ENCODE measurements at regions not wholly inside any gene's neighbourhood (a gene's known extent, or its start where the extent isn't known, plus 50 kb on each side); places are given as distances from the start of the nearest gene placed in this dataset.

DNA sequence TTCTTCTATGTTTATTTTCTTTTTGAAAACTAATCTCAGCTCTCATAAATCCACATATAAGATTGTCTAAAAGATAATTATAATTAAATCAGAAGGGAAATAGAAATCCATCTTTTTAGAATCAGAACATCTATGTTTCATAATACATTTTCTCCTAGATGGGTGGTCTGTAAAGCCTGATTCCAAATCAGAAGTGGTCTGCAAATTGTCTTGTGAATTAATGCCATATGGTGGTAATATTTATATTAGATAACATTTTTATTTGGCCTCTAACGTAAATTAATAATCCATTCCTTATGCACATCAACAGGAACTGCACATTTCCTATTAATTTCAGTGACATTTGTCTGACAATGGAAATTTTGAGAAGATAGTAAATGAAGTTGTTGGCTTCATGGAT, 52.8 kb upstream of the TBC1D5 start:
- Histone ChIP-seq H3K4me2 (ENCODE audit: low read length) (no peak overlapping the region), H3K27ac (ENCODE audit: low read depth, low read length) (no peak overlapping the region)
- no peak for FAIRE-seq

GRCh38 chr3:17793542-17794195, 51.2 kb upstream of the TBC1D5 start:
- Histone ChIP-seq H3K4me3 (ENCODE audit: insufficient read depth, low read depth, low read length) (no peak overlapping the region), H3K9ac (ENCODE audit: low read length) (no peak overlapping the region), H2AFZ (ENCODE audit: low read depth, low read length) (no peak overlapping the region), H3K4me1 (ENCODE audit: insufficient read depth, low read length) (no peaks in the 10 kb centered on the region), H4K20me1 (ENCODE audit: insufficient read depth, low read length) (no peaks in the 10 kb centered on the region), H3K9me3 (ENCODE audit: insufficient read depth, low read depth, low read length) (no peaks in the 10 kb centered on the region), H3K27me3 (ENCODE audit: insufficient read depth, low read length) (no peaks in the 10 kb centered on the region), H3K27ac (ENCODE audit: low read depth, low read length) (no peak overlapping the region), H3K36me3 (ENCODE audit: insufficient read depth, low read length) (no peaks in the 10 kb centered on the region), H3K4me2 (ENCODE audit: low read length) (no peak overlapping the region), H3K79me2 (ENCODE audit: insufficient read depth, low read length) (no peaks in the 10 kb centered on the region)
- Mint-ChIP-seq H3K4me1 (ENCODE audit: low read depth, unreplicated experiment) (no peaks in the 10 kb centered on the region), H3K9me3 (ENCODE audit: unreplicated experiment) (peaks cover 3% of the 10 kb centered on the region), H3K27me3 (ENCODE audit: low read depth, unreplicated experiment) (no peaks in the 10 kb centered on the region), H3K4me3 (ENCODE audit: unreplicated experiment) (no peak overlapping the region), H3K27ac (ENCODE audit: unreplicated experiment) (no peak overlapping the region), H3K36me3 (ENCODE audit: low read depth, unreplicated experiment) (no peaks in the 10 kb centered on the region)
- DNase-seq (ENCODE audit: low read depth) (no peak), FAIRE-seq (no peak)
- no peak for TF ChIP-seq EZH2 (IDR thresholded peaks at IDR 0.05; ENCODE audit: insufficient read depth, low read length)
- TF ChIP-seq, protein P1, sequence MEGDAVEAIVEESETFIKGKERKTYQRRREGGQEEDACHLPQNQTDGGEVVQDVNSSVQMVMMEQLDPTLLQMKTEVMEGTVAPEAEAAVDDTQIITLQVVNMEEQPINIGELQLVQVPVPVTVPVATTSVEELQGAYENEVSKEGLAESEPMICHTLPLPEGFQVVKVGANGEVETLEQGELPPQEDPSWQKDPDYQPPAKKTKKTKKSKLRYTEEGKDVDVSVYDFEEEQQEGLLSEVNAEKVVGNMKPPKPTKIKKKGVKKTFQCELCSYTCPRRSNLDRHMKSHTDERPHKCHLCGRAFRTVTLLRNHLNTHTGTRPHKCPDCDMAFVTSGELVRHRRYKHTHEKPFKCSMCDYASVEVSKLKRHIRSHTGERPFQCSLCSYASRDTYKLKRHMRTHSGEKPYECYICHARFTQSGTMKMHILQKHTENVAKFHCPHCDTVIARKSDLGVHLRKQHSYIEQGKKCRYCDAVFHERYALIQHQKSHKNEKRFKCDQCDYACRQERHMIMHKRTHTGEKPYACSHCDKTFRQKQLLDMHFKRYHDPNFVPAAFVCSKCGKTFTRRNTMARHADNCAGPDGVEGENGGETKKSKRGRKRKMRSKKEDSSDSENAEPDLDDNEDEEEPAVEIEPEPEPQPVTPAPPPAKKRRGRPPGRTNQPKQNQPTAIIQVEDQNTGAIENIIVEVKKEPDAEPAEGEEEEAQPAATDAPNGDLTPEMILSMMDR (IDR thresholded peaks at IDR 0.05; ENCODE audit: insufficient read depth, low read depth, low read length), result no peak

More for the DNA sequence above, 52.8 kb upstream of the TBC1D5 start:
- Histone ChIP-seq H3K9ac (ENCODE audit: low read length) (no peak overlapping the region), H2AFZ (ENCODE audit: low read depth, low read length) (no peak overlapping the region), H3K4me3 (ENCODE audit: insufficient read depth, low read depth, low read length) (no peak overlapping the region), H3K27me3 (ENCODE audit: insufficient read depth, low read length) (no peaks in the 10 kb centered on the region), H3K9me3 (ENCODE audit: insufficient read depth, low read depth, low read length) (no peaks in the 10 kb centered on the region), H4K20me1 (ENCODE audit: insufficient read depth, low read length) (no peaks in the 10 kb centered on the region), H3K36me3 (ENCODE audit: insufficient read depth, low read length) (no peaks in the 10 kb centered on the region), H3K79me2 (ENCODE audit: insufficient read depth, low read length) (no peaks in the 10 kb centered on the region), H3K4me1 (ENCODE audit: insufficient read depth, low read length) (no peaks in the 10 kb centered on the region)
- Mint-ChIP-seq H3K27ac (ENCODE audit: unreplicated experiment) (no peak overlapping the region), H3K4me3 (ENCODE audit: unreplicated experiment) (no peak overlapping the region), H3K4me1 (ENCODE audit: low read depth, unreplicated experiment) (no peaks in the 10 kb centered on the region), H3K9me3 (ENCODE audit: unreplicated experiment) (peaks cover 3% of the 10 kb centered on the region), H3K27me3 (ENCODE audit: low read depth, unreplicated experiment) (no peaks in the 10 kb centered on the region), H3K36me3 (ENCODE audit: low read depth, unreplicated experiment) (no peaks in the 10 kb centered on the region)
- DNase-seq (ENCODE audit: low read depth), result no peak
- no peak for TF ChIP-seq EZH2 (IDR thresholded peaks at IDR 0.05; ENCODE audit: insufficient read depth, low read length)
- TF ChIP-seq, protein P1 (IDR thresholded peaks at IDR 0.05; ENCODE audit: insufficient read depth, low read depth, low read length), result no peak

Measured in astrocyte (in vitro differentiated cells and primary cell).